AG04450 (cell line): ENCODE measurements at regions not wholly inside any gene's neighbourhood (a gene's known extent, or its start where the extent isn't known, plus 50 kb on each side); places are given as distances from the start of the nearest gene placed in this dataset.

Experiments used
- CTCF ChIA-PET: fragments of 300-600, 350-600 bp; formaldehyde crosslinking; extraction: SDS; loops from one replicate; lab custom pipeline; 2022; ENCODE audit warnings: antibody characterized with exemption, inconsistent platforms; lab: Charles Lee
- POLR2A ChIA-PET: fragments of 350-600 bp; formaldehyde crosslinking; extraction: SDS; loops from one replicate; lab custom pipeline; 2021; ENCODE audit warnings: antibody characterized with exemption, inconsistent platforms; lab: Yijun Ruan, JAX
- DNase-seq: peaks from one replicate; pipeline ENCODE4 v3.0.0-alpha.2; 2011; ENCODE audit warnings: low read depth, low spot score
- H3K27ac ChIP-seq: one replicate; pipeline ENCODE4 v1.5.1; 2012; ENCODE audit warnings: low read depth, low read length, control low read depth
- H3K27me3 ChIP-seq: one replicate; pipeline ENCODE4 v1.6.0; 2012; ENCODE audit warnings: low read length; ENCODE audit not compliant: control insufficient read depth, insufficient read depth
- H3K4me3 ChIP-seq: 2 replicates; pipeline ENCODE4 v1.5.1; 2011; ENCODE audit warnings: mild to moderate bottlenecking, low read depth, low read length, control low read depth
- H3K9me3 ChIP-seq: 2 replicates; pipeline ENCODE4 v1.5.1; 2012; ENCODE audit warnings: low read length; ENCODE audit not compliant: control insufficient read depth, insufficient read depth
- TF ChIP-seq, protein P1 (sequence below): IDR thresholded peaks from 2 replicates; pipeline ENCODE4 v1.5.1; 2011; ENCODE audit warnings: low read depth, low read length, control low read depth, inconsistent platforms

DNA sequence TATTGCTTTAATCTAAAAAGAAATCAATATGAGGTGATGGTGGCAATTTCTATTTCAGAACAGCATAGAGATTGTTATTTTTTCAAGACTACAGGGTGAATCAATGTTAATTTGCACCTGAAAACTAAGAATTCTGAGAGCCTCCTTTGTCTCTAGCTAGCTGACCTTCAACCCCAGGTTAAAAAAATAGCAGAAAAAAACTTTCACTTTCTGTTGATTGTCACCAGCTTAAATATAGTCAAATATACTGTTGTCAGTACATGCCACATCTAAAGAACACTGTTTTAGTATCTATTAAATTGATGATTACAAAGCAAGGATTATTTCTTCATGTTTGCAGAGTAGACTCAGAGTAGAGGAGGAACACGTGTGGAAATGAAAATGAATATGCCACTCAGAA is 1371.4 kb downstream of the MAT2B start:
- H3K27ac ChIP-seq: no peak overlapping the region
- ChIA-PET POLR2A (no interaction called here), CTCF (no interaction called here)
- no peaks in the 10 kb centered on the region for H3K27me3 ChIP-seq
- H3K9me3 ChIP-seq: peaks cover 6% of the 10 kb centered on the region; the same call in 1 of the 2 replicates
- DNase-seq: no peak
- H3K4me3 ChIP-seq: no peak overlapping the region
- TF ChIP-seq, protein P1, sequence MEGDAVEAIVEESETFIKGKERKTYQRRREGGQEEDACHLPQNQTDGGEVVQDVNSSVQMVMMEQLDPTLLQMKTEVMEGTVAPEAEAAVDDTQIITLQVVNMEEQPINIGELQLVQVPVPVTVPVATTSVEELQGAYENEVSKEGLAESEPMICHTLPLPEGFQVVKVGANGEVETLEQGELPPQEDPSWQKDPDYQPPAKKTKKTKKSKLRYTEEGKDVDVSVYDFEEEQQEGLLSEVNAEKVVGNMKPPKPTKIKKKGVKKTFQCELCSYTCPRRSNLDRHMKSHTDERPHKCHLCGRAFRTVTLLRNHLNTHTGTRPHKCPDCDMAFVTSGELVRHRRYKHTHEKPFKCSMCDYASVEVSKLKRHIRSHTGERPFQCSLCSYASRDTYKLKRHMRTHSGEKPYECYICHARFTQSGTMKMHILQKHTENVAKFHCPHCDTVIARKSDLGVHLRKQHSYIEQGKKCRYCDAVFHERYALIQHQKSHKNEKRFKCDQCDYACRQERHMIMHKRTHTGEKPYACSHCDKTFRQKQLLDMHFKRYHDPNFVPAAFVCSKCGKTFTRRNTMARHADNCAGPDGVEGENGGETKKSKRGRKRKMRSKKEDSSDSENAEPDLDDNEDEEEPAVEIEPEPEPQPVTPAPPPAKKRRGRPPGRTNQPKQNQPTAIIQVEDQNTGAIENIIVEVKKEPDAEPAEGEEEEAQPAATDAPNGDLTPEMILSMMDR: no peak

DNA sequence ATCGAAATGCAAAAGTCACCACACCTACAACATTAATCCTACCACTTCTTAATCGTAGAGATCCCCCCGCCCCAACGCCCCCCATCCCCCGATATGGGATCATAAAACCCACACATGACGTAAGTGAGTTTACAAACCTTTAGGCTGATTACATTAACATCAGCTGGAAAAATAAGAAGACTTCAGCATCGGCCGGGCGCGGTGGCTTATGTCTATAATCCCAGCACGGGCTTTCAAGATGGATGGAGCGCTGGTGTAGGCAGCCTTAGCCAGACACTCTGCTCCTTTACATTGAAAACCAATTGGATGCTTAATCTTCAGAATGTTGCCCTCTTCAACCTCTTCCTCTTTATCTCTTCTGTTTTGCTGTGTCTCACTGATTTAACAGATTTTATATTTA is 1376.0 kb downstream of the MAT2B start:
- Histone ChIP-seq H3K4me3 (no peak overlapping the region), H3K9me3 (peaks cover 12% of the 10 kb centered on the region), H3K27me3 (no peaks in the 10 kb centered on the region), H3K27ac (no peak overlapping the region)
- CTCF ChIA-PET: no interaction called here
- TF ChIP-seq, protein P1: no peak
- POLR2A ChIA-PET: no interaction called here
- DNase-seq: no peak

DNA sequence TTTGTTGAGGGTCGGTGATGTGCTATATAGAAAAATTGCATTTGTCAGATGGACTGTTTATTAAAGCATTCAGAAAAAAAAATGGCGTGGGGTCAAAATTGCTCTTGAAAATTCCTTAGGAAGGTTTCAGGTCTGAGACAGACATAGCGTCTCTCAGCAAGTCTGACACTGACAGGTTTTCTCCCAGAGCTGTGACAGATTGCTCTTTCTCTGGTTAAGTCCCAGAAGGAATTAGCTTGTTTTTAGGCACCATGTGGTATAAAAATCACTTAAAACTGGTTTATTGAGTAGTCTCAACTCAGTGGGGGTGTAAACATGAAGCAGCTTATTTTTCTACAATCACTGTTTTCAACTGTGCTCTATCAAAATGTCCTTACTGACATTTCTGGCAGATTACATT is 1379.8 kb downstream of the MAT2B start:
- DNase-seq: no peak
- TF ChIP-seq, protein P1: no peak
- no peaks in the 10 kb centered on the region for H3K27me3 ChIP-seq
- H3K4me3 ChIP-seq: no peak overlapping the region
- H3K27ac ChIP-seq: no peak overlapping the region
- POLR2A ChIA-PET: no interaction called here
- CTCF ChIA-PET: no interaction called here
- H3K9me3 ChIP-seq: peaks cover 15% of the 10 kb centered on the region

DNA sequence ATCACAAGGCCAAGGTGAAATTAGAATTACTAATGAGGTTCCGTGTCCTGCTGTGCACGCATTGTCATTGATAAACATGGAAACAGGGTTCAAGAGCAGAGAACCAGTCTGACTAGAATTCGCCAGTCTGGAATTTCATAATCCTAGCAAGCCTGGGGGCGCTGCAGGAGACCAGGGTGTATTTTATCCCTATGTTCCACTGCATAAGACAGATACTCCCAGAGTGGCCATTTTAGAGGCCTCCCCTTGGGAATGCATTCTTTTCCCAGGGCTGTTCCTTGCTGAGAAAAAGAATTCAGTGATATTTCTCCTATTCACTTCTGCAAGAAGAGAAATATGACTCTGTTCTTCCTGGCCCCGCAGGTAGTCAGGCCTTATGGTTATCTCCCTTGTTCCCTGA is 1387.7 kb downstream of the MAT2B start:
- Histone ChIP-seq H3K4me3 (no peak overlapping the region), H3K27me3 (no peaks in the 10 kb centered on the region), H3K27ac (no peak overlapping the region), H3K9me3 (peaks cover 5% of the 10 kb centered on the region)
- POLR2A ChIA-PET: no interaction called here
- CTCF ChIA-PET: no interaction called here
- TF ChIP-seq, protein P1: no peak
- no peak for DNase-seq

GRCh38 chr5:164898705-164899104 is 1393.3 kb downstream of the MAT2B start:
- DNase-seq: no peak
- ChIA-PET POLR2A (no interaction called here), CTCF (no interaction called here)
- H3K27me3 ChIP-seq: no peaks in the 10 kb centered on the region
- no peak overlapping the region for H3K27ac ChIP-seq
- no peak overlapping the region for H3K4me3 ChIP-seq
- TF ChIP-seq, protein P1: no peak
- no peaks in the 10 kb centered on the region; the same call in 1 of the 2 replicates for H3K9me3 ChIP-seq
